ENCODE measurements at regions not wholly inside any gene's neighbourhood (a gene's known extent, or its start where the extent isn't known, plus 50 kb on each side); places are given as distances from the start of the nearest gene placed in this dataset.

GRCh38 chr12:48263617-48264016 lies 60.5 kb upstream of the OR10AD1 start:
- TF ChIP-seq POLR2A (IDR thresholded peaks at IDR 0.05; ENCODE audit: extremely low read depth, insufficient read length) (no peak), CTCF (IDR thresholded peaks at IDR 0.05; ENCODE audit: low read depth, low read length) (no peak)
